SW480 (cell line): ENCODE measurements at regions not wholly inside any gene's neighbourhood (a gene's known extent, or its start where the extent isn't known, plus 50 kb on each side); places are given as distances from the start of the nearest gene placed in this dataset.

ENCODE experiments used
- DNase-seq: peaks from one replicate; pipeline ENCODE4 v3.0.0-alpha.2; 2016; ENCODE audit warnings: low spot score

DNA sequence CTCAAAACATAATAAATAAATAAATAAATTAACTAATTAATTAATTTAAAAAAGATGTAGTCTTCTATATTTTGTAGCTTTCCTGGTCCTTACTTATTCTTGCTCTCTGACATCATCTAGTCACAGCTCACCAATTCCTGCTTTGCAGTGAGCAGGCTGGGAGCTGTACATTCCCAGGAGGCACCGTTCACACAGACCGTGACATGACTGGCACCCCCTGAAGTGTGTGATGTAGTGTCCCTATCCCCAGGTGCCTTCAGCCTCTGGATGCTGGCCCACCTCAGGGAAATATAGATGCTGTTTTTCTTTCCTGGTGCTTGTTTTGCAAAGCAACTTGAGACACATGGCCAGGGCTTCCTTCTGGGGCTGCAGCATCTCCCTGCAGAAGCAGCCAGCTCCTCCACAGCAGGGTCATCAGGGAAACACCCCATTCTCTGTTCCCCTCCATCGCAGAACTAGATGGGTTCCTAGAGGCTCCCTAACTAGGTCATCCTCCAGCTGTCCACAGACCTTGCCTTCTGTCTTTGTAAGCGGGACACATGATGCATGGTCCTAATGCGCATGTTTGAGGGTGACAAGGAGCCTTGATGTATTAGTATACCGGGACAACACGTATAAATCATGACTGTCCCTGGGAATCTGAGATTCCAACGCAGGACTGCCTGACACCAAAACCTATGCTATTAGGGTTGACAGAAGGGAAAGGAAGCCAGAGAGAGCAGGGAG lies 76.4 kb downstream of the RHOB start:
- DNase-seq: no peak

DNA sequence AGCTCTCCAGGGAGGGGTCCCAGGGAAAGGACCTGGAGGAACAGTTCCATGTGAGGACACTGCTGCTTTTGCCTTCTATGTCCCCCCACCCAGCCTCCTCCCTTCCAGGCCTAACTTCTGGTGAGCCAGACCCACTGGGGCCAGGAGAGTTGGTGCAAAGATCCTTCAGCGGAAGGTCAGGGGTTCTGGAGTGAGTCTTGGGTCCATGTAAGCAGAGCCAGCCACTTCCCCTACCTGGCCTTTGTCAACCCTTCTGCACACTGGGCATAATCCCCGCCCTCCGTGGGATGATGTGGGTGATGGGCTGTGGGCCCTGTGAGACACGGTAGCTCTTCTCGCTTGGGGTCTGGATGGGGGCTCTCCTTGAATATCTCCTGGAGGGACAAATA lies 76.9 kb downstream of the RHOB start:
- no peak for DNase-seq

DNA sequence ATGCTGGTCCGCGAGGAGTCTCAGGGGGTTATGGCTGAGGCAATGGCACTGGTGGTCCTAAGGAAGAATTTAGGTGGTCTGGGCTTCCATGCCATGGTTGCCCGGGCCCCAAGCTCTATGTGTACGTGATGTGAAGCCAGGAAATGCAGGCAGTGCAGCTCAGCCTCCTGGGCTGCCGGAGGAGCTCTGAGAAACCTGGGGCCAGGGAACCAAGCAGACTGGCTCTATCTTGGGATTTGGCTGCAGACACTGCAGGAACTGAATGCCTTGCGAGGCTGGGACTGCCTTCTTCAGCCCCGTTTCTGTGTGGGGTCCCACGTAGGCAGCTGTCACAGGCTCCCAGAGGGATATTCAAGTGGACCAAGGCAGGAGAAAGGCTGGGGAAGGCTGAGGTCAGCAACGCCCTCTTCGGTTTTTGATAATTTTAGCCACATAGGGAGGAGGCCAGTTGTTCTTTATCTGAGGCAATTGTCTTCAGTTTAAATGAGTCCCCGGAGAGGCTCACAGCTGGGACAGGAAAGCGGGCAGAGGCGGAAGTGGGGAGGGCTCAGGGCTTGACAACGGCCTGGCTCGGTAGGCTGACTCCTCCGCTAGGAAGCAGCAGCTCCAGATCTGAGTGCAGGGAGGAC lies 77.7 kb downstream of the RHOB start:
- no peak for DNase-seq

DNA sequence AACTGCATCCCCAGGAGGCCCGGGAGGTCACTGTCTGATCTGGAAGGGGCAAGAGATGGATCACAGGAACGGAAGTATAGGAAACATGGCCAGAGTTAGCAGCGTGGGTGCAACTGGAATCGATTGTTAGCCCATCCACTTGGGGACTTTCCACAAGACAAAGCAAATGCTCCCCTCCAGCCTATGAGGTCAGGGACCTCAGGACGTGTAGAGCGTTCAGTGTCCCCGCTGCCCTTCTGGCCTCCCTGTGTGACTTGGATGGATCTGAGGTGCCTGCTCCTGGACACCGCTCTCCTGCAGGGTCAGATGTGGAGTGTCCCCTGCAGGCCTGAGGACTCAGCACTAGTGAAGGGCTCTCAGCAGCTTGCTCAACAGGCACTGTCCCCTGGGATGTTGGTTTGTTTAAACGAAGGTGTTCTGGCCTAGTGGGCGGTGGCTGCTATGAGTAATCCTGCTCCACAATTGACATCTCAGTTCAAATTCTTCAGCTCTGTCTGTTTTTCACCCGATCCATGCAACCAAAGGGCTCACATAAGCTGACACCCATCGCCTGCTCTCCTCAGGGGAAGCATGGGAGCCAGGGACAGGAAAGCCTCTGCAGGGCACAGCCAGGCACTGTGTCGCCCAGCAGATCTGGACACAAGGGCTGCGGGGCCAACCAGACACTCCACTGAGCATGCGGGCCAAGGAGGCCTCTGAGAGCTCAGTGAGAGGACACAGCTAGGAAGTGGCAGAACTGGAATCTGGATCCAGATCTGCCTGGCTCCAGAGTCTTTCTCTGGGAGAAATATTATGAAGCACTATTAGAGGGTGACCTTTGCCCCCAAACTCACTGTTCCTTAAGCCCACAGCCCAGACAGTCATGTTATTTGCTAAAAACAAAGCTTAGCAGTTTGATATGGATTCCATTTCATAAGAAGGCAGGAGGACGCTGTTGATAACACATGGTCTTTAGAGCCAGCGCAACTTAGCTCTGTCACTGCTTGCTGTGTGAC lies 78.5 kb downstream of the RHOB start:
- peak; percentile 93 for DNase-seq

DNA sequence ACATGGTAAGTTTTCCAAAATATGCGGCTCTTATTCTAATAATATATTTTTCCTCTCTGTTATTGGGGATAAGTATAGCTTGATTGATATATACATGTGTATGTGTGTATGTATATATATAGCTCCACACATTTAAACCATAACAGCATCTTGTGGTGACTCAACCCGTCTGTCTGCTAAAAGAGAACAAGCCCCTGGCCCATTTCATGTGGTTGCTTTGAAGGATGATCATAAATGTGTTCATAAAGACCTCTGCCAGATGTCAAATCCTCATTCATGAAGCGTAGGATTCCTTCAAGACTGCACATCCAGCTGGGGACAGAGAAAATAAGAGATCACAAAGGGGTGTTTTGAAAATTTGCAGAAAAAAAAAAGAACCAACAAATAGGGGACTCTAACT lies 79.3 kb downstream of the RHOB start:
- DNase-seq: peak; percentile 86

DNA sequence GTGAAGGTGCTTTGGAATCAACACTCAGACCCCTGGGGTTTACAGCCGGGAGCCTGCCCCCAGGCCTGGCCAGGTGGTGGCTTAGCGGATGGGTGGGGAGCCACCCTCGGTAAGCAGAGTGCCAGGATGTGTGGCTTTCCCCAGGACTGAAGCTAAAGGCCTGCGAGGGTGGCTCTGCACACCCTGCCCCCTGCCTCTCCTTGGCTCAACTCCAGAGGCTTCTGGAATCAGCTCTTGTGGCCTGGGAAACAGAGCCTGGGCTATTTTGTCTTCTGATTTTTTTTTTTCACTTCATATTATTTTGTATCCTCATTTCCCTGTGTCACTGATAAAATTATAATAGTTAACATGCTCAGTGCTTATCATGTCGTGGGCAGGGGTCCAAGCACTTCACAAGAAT lies 79.8 kb downstream of the RHOB start:
- peak; percentile 67 for DNase-seq

DNA sequence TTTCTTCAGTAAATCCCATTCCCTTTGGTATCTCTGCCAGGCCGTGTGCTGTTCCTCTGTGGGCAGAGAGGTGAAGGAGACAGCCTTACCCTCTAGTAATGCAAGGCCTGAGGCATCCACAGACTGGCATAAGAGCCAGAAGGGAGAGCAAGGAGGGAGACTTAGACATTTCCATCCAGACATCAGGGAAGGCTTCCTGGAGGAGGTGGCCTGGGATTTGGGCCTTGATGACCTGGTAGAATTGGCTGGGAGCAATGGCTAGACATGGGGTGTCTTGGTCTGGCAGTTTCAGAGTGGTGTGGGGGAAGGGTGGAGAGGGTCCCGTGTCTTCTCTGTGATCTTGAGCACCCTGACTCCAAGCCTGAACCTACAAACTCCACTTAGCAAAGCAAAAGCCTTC lies 81.8 kb downstream of the RHOB start:
- no peak for DNase-seq

DNA sequence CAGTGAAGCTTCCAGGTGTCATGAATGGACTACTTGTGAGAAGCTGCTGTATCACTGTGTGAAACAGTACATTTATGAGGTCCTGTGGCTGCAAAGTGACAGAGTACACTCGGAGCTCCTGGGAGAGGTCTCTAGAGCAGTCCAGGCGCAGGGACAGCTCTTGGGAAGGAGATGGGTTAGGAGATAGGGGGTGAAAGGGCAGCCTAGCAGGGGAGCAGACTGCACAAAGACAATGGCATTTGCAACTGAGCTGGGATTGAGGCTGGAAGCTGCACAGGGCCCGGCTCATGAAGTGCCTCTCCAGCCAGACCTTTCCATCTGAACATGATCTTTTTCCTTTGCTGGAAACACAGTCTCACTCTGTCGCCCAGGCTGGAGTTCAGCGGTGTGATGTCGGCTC lies 83.6 kb downstream of the RHOB start:
- no peak for DNase-seq

DNA sequence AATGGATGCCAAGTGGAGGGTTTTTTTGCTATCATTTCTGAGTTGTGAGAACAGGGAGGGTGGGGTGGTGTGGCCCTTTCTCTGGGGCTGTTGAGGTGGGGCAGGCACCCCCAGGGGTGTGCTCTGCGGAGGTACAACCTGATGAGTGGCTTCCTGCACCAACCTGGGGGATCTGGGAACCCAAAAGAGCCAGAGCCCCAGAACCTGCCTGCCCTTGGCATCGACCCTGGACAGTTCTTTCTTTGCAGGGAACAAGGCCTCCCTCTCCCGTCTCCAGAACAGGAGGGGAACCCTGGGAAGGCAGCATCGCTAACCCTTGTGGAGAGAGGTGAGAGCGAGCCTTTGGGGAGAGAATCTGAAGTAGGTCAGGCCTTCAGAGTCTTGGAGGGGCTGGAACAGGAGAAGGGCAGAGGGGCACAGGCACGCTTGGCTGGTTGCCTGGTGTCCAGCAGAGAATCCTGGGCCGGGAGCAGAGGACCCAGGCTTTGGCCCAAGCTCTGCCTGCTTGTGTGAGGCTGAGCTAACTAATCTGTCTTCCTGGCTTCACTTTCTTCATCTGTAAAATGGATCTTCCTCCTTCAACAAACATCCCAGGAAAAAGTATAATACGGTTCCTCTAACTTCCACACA lies 84.9 kb downstream of the RHOB start:
- DNase-seq: no peak

DNA sequence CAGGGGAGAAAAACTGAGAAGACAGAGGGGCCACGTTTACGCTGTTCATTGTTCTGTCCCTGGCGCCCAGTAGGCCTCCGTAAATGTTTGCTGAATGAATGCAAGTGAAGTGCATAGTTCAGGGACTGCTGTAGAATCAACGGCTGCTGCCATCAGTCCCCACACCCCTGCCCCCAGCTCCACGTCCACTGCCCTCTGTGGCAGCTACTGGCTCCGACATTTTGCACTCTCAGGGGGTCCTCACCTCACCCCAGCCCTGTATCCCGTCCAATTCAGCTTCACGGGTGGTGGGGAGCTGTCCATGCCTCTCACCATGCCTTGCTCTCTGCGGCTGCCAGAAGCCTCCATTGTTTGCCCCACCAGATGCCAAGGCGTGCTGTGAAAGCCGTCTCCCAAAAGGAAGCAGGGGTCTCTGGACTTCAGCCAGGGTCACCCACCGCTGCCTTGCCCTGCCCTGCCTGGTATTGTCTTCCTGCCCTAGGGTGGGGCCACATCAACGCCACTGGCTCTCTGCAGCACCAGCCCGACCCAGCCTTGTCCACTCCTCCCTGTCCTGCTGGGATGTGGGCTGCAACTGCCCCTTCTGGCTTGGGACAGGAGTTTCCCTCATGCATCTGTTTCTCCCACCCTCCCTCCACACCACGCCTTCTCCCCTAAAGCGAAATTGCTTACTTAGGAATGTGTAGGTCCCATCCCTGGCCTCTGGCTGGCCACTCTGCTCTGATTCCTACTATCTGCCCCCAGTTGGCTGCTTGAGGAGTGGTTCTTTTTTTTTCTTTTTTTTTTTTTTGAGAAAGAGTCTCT lies 86.0 kb downstream of the RHOB start:
- DNase-seq: no peak

DNA sequence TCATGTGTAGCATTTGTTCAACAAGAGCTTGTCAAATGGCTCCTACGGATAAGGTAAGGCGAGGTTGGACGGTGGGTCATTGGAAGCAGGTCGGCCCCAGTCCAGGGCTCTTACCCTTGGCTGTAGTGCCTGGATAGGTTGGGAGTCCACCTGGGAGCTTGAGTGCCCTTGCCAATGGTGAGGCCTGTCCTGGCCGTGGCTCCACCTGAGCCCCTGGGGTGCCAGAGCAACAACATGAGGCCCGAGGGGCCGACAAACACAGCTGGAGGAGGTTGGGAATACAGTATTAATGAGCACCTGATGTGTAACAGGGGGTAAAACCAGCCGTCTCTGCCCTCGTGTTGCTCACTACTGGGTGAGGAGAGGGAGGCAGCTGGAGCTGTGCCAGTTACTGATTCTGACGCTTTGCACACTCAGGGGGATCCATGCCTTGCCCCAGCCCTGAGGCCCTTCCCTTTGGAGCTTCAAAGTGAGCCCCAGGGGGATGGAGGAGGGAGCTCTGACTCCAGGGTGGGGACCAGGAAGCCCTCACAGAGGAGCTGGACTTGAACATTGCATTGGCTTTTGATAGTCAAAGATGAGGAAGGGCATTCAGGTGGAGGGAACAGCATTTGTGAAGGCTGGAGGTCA lies 87.2 kb downstream of the RHOB start:
- no peak for DNase-seq

DNA sequence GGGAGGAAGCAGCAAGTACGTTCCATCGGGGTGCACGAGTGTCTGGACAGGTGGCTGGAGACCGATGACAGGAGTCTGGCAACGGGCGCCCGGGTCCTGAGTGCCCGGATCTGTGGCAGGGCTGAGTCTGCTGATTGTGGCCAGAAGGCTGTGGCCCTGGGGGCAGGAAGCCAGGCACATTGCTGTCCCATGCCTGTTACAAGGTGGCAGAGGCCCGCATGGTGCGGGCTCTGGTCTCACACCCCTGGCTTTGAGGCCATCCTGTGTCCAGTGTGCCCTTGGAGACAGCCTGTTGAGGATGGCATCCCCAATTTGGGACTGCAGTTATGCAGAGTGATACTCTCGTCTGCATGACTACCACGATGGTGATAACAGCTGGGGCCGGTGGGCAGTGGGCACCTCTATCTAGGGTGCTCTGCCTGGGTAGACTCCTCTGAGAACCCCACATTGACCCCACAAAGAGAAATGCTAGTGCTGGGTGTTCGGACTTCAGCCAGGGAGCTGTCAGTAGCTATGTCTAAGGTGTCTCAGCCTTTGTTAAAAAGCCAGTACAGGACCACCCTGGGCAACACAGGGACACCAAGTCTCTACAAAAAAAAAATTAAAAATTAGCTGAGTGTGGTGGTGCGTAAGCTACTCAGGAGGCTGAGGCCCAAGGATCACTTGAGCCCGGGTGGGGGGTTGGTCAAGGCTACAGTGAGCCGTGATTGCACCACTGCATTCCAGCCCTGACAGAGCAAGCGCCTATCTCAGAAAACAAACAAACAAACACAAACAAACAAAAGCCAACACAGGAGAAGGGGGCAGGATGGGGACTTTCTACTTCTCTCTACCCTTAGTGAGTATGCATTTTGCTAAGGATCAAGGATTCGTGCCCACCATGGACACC lies 88.3 kb downstream of the RHOB start:
- DNase-seq: no peak

DNA sequence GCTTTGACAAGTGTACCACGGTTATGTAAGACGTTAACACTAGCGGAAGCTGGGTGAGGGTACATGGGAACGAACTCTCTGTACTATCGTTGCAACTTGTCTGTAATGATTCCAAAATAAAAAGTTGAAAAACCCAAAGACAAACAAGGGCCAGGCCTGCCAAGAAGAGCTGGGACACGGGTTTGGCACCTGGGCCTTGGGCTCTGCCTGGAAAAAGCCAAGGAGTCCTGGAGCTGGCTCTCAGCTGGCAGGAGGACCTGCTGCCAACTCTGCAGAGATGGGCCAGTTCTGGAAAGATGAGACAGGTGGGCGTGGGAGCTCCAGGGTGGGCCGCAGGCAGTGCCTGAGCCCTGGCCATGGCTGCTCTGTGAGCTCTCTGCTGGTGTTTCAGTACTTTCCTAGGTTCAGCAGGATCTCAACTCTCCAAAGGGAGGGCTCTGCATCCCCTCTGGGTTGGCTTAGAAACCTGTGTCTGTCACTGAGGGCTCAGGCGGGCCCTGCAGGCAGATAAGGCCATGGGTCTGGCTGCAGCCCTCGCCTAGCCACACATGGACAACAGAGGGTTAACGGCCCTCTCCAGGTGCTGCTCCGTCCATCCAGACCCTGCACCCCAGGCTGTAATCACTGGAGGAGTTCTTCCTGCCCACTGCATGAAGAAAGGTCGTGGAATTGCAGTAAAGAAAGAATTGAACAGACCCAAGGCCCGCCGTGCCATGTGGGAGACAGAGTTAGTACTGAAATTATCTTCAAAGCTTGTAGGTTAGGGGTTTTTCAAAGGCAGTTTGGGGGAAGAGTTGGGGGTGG lies 89.9 kb downstream of the RHOB start:
- no peak for DNase-seq

DNA sequence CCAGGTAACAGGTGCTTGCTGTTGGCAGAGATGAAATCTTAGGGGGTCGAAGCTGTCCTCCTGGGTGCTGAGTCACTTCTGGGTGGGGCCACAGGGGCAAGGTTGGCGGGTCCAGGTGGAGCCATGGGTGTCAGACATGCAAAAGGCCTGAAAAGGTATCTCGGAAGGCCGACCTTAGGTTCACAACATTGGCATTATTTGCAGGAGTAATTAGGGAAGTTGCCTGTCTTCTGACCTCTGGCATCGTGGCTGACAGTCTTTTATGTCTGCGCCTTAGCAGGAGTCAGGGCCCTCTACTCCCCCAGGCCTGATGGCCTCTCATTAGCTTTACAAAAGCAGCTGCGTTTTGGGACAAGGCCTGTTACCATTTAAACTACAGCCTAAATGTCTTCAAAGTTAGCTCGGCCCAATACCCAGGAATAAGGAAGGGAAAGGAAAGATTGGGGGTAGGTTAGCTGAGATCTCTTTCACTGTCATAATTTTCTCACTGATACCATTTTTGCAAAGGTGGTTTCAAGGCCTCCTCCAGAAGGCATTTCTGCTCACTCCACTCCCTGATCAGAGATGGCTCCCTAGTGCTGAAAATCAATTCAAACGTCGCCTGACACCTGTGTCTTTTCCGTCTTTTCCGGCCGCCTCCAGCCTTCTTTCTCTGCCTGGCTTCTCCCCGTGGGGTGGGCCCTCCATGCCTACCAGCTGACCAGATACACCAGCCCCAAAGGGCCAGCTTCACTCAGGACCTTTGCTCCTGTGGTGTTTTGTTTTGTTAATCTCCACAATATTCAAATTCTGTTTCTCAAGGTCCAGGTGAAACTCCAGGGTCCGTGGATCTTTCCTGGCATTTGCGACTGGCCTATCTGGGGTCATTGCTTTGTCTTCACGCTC lies 90.8 kb downstream of the RHOB start:
- DNase-seq: no peak

DNA sequence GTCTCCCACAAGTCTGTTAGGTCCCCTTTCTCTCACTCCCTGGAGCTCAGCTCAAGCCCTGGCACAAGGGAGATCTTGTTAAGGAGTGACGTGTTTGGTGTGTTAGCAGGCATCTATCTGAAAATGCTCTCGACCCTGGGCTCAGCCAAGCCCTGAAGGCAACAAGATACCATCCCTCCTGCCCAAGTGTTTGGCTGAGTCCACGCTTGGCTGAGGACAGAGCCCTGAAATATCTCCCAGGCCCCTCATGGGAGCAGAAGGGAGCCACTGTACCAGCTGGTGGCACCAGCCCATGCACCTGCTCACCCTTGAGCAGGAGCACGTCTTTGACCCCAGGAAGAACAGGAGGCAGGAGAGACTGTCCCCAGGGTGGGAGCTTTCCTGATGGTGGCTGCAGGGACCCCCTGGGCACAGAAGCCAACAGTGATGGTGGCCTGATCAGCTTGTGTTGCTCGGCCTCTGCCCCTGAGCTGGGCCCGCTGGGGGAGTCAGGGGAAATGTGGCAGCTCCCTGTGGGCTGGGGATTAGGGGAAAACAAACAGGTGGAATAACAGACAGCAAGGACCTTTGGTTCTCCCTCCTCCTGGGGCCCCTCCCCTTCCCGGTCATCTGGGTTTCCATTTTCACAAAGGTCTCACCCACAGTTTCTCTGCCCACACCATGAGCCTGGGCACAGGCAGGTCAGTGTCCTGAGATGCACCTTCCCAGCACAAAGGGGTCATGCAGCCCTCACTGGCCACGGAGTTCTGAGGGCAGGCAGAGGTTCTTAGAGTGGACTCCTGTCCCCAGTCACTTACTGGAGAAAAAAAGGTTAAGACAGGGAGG lies 91.6 kb downstream of the RHOB start:
- DNase-seq: no peak

DNA sequence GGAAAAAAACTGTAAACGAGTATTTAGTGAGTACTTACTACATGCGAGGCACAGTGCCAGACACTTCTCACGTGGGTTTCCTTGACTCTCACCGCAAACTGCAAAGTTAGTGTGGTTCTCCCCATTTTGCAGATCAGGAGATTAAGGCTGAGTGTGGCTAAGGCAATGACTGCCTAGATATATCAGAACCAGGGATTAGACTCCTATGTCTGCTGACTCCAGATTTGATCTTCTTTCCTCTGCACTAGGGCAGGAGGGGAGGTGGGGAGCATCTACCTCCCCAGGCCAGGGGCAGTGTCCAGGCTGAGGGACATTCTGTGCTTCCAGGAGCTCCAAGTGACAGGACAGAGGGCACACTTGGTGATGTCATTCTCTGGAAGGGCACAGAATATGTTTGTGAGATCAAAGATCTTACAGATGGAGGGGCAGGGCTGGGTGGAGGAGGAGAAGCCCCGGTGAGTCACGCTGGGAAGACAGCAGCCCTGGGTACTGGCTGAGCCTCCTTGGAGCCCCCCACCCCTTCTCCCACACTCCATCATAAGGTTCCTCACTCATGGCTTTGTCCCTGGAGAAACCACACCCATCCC lies 92.4 kb downstream of the RHOB start:
- peak; percentile 74 for DNase-seq
